ENCODE measurements at regions not wholly inside any gene's neighbourhood (a gene's known extent, or its start where the extent isn't known, plus 50 kb on each side); places are given as distances from the start of the nearest gene placed in this dataset.
A peak's percentile ranks its signal among the peaks of the same experiment; 100 is the strongest.

DNA sequence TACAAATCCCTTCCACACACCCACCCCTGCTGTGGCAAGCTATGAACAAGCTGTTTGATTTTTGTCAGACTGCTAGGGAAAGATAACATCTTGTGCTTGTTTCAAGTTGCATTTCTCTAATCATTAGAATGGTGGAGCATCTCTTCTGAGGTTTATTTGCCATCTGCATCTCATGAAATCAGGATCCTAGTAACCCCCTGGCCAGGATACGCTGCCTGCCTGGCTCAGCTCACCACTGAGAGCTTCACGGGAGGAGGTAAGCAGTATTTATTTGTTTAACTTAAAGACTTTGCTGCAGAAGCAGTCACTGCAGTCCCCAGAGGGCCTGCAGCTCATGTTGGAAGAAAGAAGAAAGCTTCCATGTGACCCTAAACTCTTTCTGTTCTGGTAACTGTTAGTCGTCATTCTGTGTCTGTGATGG, 83.3 kb upstream of the CXCL14 start:
- TF ChIP-seq, protein P1, sequence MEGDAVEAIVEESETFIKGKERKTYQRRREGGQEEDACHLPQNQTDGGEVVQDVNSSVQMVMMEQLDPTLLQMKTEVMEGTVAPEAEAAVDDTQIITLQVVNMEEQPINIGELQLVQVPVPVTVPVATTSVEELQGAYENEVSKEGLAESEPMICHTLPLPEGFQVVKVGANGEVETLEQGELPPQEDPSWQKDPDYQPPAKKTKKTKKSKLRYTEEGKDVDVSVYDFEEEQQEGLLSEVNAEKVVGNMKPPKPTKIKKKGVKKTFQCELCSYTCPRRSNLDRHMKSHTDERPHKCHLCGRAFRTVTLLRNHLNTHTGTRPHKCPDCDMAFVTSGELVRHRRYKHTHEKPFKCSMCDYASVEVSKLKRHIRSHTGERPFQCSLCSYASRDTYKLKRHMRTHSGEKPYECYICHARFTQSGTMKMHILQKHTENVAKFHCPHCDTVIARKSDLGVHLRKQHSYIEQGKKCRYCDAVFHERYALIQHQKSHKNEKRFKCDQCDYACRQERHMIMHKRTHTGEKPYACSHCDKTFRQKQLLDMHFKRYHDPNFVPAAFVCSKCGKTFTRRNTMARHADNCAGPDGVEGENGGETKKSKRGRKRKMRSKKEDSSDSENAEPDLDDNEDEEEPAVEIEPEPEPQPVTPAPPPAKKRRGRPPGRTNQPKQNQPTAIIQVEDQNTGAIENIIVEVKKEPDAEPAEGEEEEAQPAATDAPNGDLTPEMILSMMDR (IDR thresholded peaks at IDR 0.05; ENCODE audit: insufficient read depth, low read length, poor library complexity, severe bottlenecking), result no peak
- H3K36me3 ChIP-seq (ENCODE audit: control insufficient read depth, insufficient read depth, low read length), result no peaks in the 10 kb centered on the region
- no peak overlapping the region for H3K4me3 ChIP-seq (ENCODE audit: low read depth, low read length)
- peaks cover 5% of the 10 kb centered on the region for H3K27me3 ChIP-seq (ENCODE audit: control insufficient read depth, insufficient read depth, low read length)
- no peak for DNase-seq (ENCODE audit: low read depth)

DNA sequence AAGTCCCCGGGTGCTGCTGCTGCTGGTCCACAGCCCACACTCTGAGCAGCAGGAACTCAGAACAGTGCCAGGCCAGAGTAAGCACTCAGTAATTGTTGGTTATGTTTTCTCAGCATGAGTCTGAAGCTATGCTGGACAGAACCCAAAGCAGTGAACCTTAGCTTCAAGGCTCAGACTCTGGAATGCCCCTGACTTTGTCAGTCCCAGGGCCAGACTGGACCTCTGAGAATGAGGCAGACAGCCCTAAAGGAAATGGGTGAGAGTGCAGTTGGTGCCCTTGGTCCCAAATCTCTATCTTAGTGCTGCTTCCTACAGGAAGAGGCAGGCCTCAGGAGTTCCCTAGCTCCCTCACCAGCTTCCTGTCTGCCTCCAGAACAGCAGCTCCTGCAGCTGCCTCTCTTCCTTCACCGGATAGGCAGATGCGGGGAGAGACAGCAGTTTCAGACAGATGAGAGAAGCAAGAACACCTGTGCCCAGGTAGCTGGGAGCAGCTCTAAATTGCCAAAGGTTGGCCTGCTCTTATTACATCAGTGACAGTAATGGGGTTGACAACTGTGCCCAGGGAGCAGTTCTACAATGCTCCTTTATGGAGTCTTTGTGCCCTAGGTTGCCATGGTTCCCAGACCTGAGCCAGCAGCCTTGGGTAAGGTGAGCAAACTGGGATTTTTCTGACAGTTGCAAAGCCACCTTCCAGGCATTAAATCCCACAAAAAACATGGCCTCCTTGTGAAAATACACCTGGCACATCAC, 82.2 kb upstream of the CXCL14 start:
- TF ChIP-seq, protein P1 (IDR thresholded peaks at IDR 0.05; ENCODE audit: insufficient read depth, low read length, poor library complexity, severe bottlenecking), result no peak
- DNase-seq (ENCODE audit: low read depth), result peak; percentile 34
- Histone ChIP-seq H3K4me3 (ENCODE audit: low read depth, low read length) (no peak overlapping the region), H3K27me3 (ENCODE audit: control insufficient read depth, insufficient read depth, low read length) (peaks cover 5% of the 10 kb centered on the region), H3K36me3 (ENCODE audit: control insufficient read depth, insufficient read depth, low read length) (no peaks in the 10 kb centered on the region)

DNA sequence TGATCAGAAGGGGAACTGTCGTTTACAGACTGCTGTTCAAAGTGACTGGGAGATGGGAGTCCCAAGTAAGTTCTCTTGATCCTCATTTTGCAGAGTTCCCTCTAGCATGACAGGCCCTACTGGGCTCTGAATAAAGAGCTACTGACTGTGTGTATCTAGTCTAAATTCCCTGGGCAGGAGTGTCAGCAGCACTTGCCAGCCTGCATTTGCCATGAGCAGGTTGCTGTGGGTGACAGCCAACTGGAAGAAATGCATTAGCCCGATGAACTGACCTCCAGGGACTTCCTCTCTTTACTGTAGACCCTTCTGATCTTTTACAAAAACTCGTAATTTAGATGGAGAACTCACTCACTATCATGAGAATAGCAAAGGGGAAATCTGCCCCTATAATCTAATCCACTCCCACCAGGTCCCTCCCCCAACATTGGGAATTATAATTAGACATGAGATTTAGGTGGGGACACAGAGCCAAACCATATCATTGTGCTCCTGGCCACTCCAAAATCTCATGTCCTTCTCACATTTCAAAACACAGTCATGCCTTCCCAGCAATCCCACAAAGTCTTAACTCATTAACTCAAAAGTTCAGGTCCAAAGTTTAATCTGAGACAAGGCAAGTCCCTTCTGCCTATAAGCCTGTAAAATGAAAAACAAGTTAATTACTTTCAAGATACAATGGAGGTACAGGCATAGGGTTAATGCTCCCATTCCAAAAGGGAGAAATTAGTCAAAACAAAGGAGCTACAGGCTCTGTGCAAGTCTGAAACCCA, 78.9 kb upstream of the CXCL14 start:
- TF ChIP-seq, protein P1 (IDR thresholded peaks at IDR 0.05; ENCODE audit: insufficient read depth, low read length, poor library complexity, severe bottlenecking), result no peak
- no peak for DNase-seq (ENCODE audit: low read depth)
- Histone ChIP-seq H3K27me3 (ENCODE audit: control insufficient read depth, insufficient read depth, low read length) (peaks cover 4% of the 10 kb centered on the region), H3K36me3 (ENCODE audit: control insufficient read depth, insufficient read depth, low read length) (no peaks in the 10 kb centered on the region), H3K4me3 (ENCODE audit: low read depth, low read length) (no peak overlapping the region)

DNA sequence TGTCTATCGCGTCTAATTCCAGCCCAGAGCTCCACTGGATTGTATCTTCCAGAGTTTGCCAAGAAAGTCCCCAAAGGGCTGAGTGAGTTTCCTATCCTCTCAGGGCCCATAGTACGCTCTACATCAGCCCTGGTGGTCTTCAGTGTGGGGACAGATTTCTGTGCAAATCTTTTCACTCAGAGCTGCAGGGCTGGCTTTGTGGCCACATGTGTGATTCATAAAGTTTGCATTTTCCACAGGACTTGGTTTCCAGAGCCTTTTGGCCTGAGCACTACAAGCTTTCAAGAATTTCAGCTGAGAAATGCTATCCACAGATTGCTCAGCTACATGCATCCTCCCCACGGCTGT, 76.7 kb upstream of the CXCL14 start:
- Histone ChIP-seq H3K27me3 (ENCODE audit: control insufficient read depth, insufficient read depth, low read length) (no peaks in the 10 kb centered on the region), H3K36me3 (ENCODE audit: control insufficient read depth, insufficient read depth, low read length) (no peaks in the 10 kb centered on the region), H3K4me3 (ENCODE audit: low read depth, low read length) (no peak overlapping the region)
- no peak for DNase-seq (ENCODE audit: low read depth)
- TF ChIP-seq, protein P1 (IDR thresholded peaks at IDR 0.05; ENCODE audit: insufficient read depth, low read length, poor library complexity, severe bottlenecking), result no peak

DNA sequence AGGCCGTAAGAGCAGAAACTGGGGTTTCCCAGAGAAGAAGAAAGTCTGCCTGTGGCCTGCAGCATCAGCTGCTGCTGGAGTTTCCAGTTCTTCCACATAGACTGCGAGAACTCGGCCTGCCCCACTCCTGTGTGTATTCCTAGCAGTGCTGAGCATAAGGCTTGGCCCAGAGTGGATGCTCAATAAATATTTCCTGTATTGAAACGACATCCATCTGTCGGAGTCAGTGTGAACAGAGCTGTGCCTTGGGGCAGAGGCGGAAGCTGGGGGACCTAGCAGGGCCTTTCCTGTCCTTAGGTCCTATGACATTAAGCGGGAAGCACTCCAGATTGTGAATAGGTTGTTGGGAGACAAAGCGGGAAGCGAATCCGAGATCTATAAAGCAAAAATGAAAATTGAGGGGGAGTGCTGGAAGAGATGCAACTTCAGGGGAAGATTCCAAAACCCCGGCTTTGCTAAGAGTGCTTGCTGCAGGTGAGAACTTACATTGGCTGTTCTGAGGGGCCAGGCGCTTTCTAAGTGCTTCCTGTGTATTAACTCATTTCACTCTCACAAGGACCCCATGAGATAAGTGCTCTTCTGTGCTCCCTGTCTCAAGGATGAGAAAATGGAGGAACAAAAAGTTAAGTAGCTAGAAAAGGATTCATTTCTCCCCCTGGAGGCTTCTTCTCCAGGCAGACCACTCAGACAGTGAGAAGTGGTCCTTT, 76.1 kb upstream of the CXCL14 start:
- TF ChIP-seq, protein P1 (IDR thresholded peaks at IDR 0.05; ENCODE audit: insufficient read depth, low read length, poor library complexity, severe bottlenecking), result no peak
- Histone ChIP-seq H3K36me3 (ENCODE audit: control insufficient read depth, insufficient read depth, low read length) (no peaks in the 10 kb centered on the region), H3K4me3 (ENCODE audit: low read depth, low read length) (no peak overlapping the region), H3K27me3 (ENCODE audit: control insufficient read depth, insufficient read depth, low read length) (no peaks in the 10 kb centered on the region)
- DNase-seq (ENCODE audit: low read depth), result no peak
